ENCODE measurements at regions not wholly inside any gene's neighbourhood (a gene's known extent, or its start where the extent isn't known, plus 50 kb on each side); places are given as distances from the start of the nearest gene placed in this dataset.

GRCh38 chr11:92572559-92572958 is 347.9 kb downstream of the FAT3 start (continued):
- no peak for TF ChIP-seq SUZ12 (IDR thresholded peaks at IDR 0.05; ENCODE audit: low read length)
- TF ChIP-seq SIRT6 (IDR thresholded peaks at IDR 0.05; ENCODE audit: low read length) = no peak
